SK-N-SH (cell line): ENCODE measurements at regions not wholly inside any gene's neighbourhood (a gene's known extent, or its start where the extent isn't known, plus 50 kb on each side); places are given as distances from the start of the nearest gene placed in this dataset.

Experiments
- CTCF ChIA-PET: fragments of 300-600, 350-600 bp; formaldehyde crosslinking; extraction: SDS; loops from one replicate; lab custom pipeline; 2021; lab: Yijun Ruan, JAX
- POLR2A ChIA-PET: fragments of 350-600 bp; sonication (Branson Sonifier 250); formaldehyde crosslinking; extraction: SDS; loops from one replicate; lab custom pipeline; 2020; ENCODE audit warnings: antibody characterized with exemption, inconsistent platforms; lab: Yijun Ruan, JAX
- DNase-seq: peaks from one replicate; pipeline ENCODE4 v3.0.0; 2012
- H2AFZ ChIP-seq: fragments of 200-600 bp; sonication (generic); 2 replicates; pipeline ENCODE4 v1.8.1; 2016; ENCODE audit warnings: antibody characterized with exemption, mild to moderate bottlenecking, low read depth
- H3F3A ChIP-seq: fragments of 200-600 bp; sonication (generic); replicated peaks from 2 replicates; pipeline ENCODE3; 2016; ENCODE audit warnings: antibody characterized with exemption, mild to moderate bottlenecking; ENCODE audit not compliant: insufficient read depth
- H3K27ac ChIP-seq, 2 experiments: fragments of 200-500 bp in 1 of 2; fragments of 200-600 bp in 1 of 2; sonication (Bioruptor generic) in 1 of 2; sonication (generic), shearing (Covaris generic) in 1 of 2; 2 replicates each; pipeline versions ENCODE4 v1.5.1 to v1.6.1; 2014 to 2016; ENCODE audit warnings: low read depth in 2 of 2, inconsistent platforms in 1 of 2, low read length in 1 of 2, mild to moderate bottlenecking in 1 of 2, mixed read lengths in 1 of 2
- H3K27me3 ChIP-seq: fragments of 200-600 bp; sonication (generic), shearing (Covaris generic); 2 replicates; pipeline ENCODE4 v1.6.1; 2016; ENCODE audit warnings: mixed run types; ENCODE audit not compliant: insufficient read depth
- H3K36me3 ChIP-seq, 2 experiments: fragments of 200-500 bp in 1 of 2; fragments of 200-600 bp in 1 of 2; sonication (Bioruptor generic) in 1 of 2; sonication (generic) in 1 of 2; replicated peaks in 1 of 2; 2 replicates each; pipeline versions ENCODE3 to v1.5.1; 2014 to 2016; ENCODE audit warnings: low read length in 1 of 2, mild to moderate bottlenecking in 1 of 2; ENCODE audit not compliant: insufficient read depth in 2 of 2, control insufficient read depth in 1 of 2
- H3K4me1 ChIP-seq, 2 experiments: fragments of 200-500 bp in 1 of 2; fragments of 200-600 bp in 1 of 2; sonication (Bioruptor generic) in 1 of 2; sonication (generic), shearing (Covaris generic) in 1 of 2; 2 replicates each; pipeline versions ENCODE4 v1.5.1 to v1.6.1; 2014 to 2016; ENCODE audit warnings: low read depth in 1 of 2, low read length in 1 of 2, mixed run types in 1 of 2; ENCODE audit not compliant: insufficient read depth in 2 of 2, control insufficient read depth in 1 of 2
- H3K4me2 ChIP-seq: fragments of 200-600 bp; sonication (generic), shearing (Covaris generic); 2 replicates; pipeline ENCODE4 v1.6.1; 2017; ENCODE audit warnings: mixed run types
- H3K4me3 ChIP-seq, 2 experiments: fragments of 200-500 bp in 1 of 2; fragments of 200-600 bp in 1 of 2; sonication (Bioruptor generic) in 1 of 2; sonication (generic), shearing (Covaris generic) in 1 of 2; 2 replicates each; pipeline versions ENCODE4 v1.5.1 to v1.8.1; 2014 to 2016; ENCODE audit warnings: low read depth in 2 of 2, inconsistent platforms in 1 of 2, low read length in 1 of 2, mild to moderate bottlenecking in 1 of 2, mixed read lengths in 1 of 2, moderate library complexity in 1 of 2
- H3K79me2 ChIP-seq: fragments of 200-600 bp; sonication (generic); 2 replicates; pipeline ENCODE4 v1.8.1; 2017; ENCODE audit warnings: mild to moderate bottlenecking; ENCODE audit not compliant: insufficient read depth
- H3K9ac ChIP-seq: fragments of 200-600 bp; sonication (generic); 2 replicates; pipeline ENCODE4 v1.6.1; 2017; ENCODE audit warnings: mixed run types
- H3K9me2 ChIP-seq: fragments of 200-600 bp; sonication (generic); 2 replicates; pipeline ENCODE4 v1.6.1; 2017; ENCODE audit warnings: mixed run types
- H3K9me3 ChIP-seq: fragments of 200-600 bp; sonication (generic); 2 replicates; pipeline ENCODE4 v1.6.1; 2017; ENCODE audit warnings: mixed run types, mild to moderate bottlenecking, moderate library complexity
- H4K20me1 ChIP-seq: fragments of 200-600 bp; sonication (generic); 2 replicates; pipeline ENCODE4 v1.6.1; 2017; ENCODE audit warnings: mild to moderate bottlenecking, mixed run types; ENCODE audit not compliant: insufficient read depth
- CHD2 ChIP-seq: fragments of 150-350 bp; IDR thresholded peaks from 2 replicates; pipeline ENCODE4 v1.6.1; 2018; ENCODE audit warnings: low read length; ENCODE audit not compliant: partially characterized antibody
- EP300 ChIP-seq, 2 experiments: IDR thresholded peaks; 2 replicates each; pipeline versions ENCODE4 v1.4.0 to v1.6.1; 2012; ENCODE audit warnings: borderline replicate concordance in 1 of 2, low read depth in 1 of 2, low read length in 1 of 2
- FOSL2 ChIP-seq: IDR thresholded peaks from 2 replicates; pipeline ENCODE4 v1.4.0; 2012; ENCODE audit warnings: low read depth, mild to moderate bottlenecking, moderate library complexity, borderline replicate concordance
- MEF2A ChIP-seq: IDR thresholded peaks from 2 replicates; pipeline ENCODE4 v1.4.0; 2012; ENCODE audit warnings: low read depth, borderline replicate concordance
- POLR2AphosphoS5 ChIP-seq: IDR thresholded peaks from 2 replicates; pipeline ENCODE4 v1.6.1; 2012; ENCODE audit warnings: low read depth, low read length
- RAD21 ChIP-seq: IDR thresholded peaks from 2 replicates; pipeline ENCODE4 v1.6.1; 2012; ENCODE audit warnings: mild to moderate bottlenecking, low read length
- RCOR1 ChIP-seq: fragments of 150-350 bp; IDR thresholded peaks from 2 replicates; pipeline ENCODE4 v1.6.1; 2017; ENCODE audit warnings: antibody characterized with exemption, low read length
- RFX5 ChIP-seq: IDR thresholded peaks from 2 replicates; pipeline ENCODE4 v1.6.1; 2012; ENCODE audit warnings: mild to moderate bottlenecking, improper control_type of control experiment, low read length
- RXRA ChIP-seq: IDR thresholded peaks from 2 replicates; pipeline ENCODE4 v1.4.0; 2012; ENCODE audit warnings: low read depth, mild to moderate bottlenecking, borderline replicate concordance
- SIN3A ChIP-seq: IDR thresholded peaks from 2 replicates; pipeline ENCODE4 v1.6.1; 2012; ENCODE audit warnings: low read depth, mild to moderate bottlenecking, low read length, moderate library complexity, borderline replicate concordance
- SMC3 ChIP-seq: IDR thresholded peaks from 2 replicates; pipeline ENCODE4 v1.6.1; 2012; ENCODE audit warnings: low read depth, low read length, improper control_type of control experiment
- WGBS: methylation state at CpG from one replicate; pipeline ENCODE4 v1.1.6; 2017; ENCODE audit warnings: low lambda C conversion rate; 5-methylcytosine and 5-hydroxymethylcytosine counted together
- TF ChIP-seq, protein P1 (sequence below): fragments of 150-350 bp; IDR thresholded peaks from 2 replicates; pipeline ENCODE4 v1.6.1; 2016; ENCODE audit warnings: mild to moderate bottlenecking, low read depth, low read length
- TF ChIP-seq, protein P2 (sequence below): fragments of 200-600 bp; sonication (generic); IDR thresholded peaks from 2 replicates; pipeline ENCODE4 v1.6.1; 2017; ENCODE audit warnings: antibody characterized with exemption, mild to moderate bottlenecking, moderate library complexity
- TF ChIP-seq, protein P3 (sequence below): IDR thresholded peaks from 2 replicates; pipeline ENCODE4; 2012
- TF ChIP-seq, protein P4 (sequence below): fragments of 150-350 bp; IDR thresholded peaks from 2 replicates; pipeline ENCODE4 v1.6.1; 2017; ENCODE audit warnings: antibody characterized with exemption, low read length, low read depth, borderline replicate concordance
- TF ChIP-seq, protein P5 (sequence below): IDR thresholded peaks from 2 replicates; pipeline ENCODE4 v1.6.1; 2012; ENCODE audit warnings: mild to moderate bottlenecking, low read depth, low read length, moderate library complexity

DNA sequence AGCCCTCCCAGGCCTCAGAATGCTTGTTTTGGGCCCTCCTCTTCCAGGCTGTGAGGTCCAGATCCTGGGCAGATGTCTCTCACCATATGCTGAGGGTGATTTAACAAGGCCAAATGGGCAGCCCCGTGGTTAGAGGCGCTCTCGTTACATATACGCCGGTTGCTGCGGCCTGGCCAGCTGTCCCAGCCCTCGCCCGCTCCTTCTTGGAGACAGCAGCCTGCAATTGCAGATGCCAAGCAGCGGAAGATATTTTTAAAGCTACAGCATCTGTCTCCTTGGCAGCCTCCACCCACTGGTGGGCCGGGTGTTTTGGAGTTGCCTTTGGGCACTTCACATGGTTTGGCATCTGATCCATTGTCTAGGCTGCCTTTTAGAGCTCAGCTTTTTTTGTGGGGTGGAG is 178.8 kb upstream of the NFIA start:
- POLR2A ChIA-PET = interaction anchor here (0.9 to 1.4 kb wide), 5 partner anchors 11 to 146 kb away, joined by 3 to 8 read pairs (median 3); no protein-coding TSS in a partner anchor
- Histone ChIP-seq H3K27me3 (no peaks in the 10 kb centered on the region), H2AFZ (no peak overlapping the region), H4K20me1 (no peaks in the 10 kb centered on the region), H3K36me3 (no peaks in the 10 kb centered on the region), H3K4me3 (no peak overlapping the region), H3K9me3 (no peaks in the 10 kb centered on the region), H3K9me2 (no peaks in the 10 kb centered on the region), H3K4me1 (peaks cover 16 to 27% of the 10 kb centered on the region in 2 experiments; a peak in 3 of 4 replicates), H3K79me2 (no peaks in the 10 kb centered on the region), H3K9ac (no peak overlapping the region), H3K27ac (peak overlapping the region in 1 of 2 experiments; percentile 93; a peak in 2 of 4 replicates), H3F3A (peaks cover 3% of the 10 kb centered on the region), H3K4me2 (no peak overlapping the region)
- 0 out of 2 replicates have a peak, but pooled peaks have one; percentile 22 for TF ChIP-seq RCOR1
- TF ChIP-seq MEF2A = no peak
- TF ChIP-seq EP300 (IDR thresholded peaks at IDR 0.05; ENCODE audit: borderline replicate concordance in 1 of 2, low read depth in 1 of 2, low read length in 1 of 2) = peak in 1 of 2 experiments; percentile 27; a peak in 1 of 4 replicates
- TF ChIP-seq RAD21 = 0 out of 2 replicates have a peak, but pooled peaks have one; percentile 32
- WGBS = 76% methylated on average over 10 of the region's 10 CpGs
- DNase-seq = peak; percentile 46
- CTCF ChIA-PET = interaction anchor here (0.7 to 1.3 kb wide), 3 partner anchors 9 to 932 kb away, joined by 3 to 6 read pairs (median 3); no protein-coding TSS in a partner anchor

DNA sequence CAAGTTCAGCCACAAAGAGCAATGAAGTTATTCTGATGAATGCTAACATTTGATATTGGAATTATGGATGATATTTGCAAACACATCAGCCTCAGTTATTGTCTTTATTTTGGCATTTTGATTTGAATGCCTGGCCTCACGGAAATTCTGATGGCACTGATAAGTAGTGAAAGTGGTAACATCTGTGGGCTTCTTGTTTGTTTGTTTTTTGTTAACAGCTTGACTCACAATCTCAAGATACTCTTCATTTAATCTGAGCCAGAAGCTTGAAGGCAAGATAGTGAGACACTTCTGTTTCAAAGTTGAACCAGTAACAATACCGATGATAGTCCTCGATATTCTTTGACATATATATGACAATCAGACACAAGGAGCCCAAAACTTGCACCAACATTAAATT is 182.9 kb upstream of the NFIA start:
- Histone ChIP-seq H3F3A (peaks cover 3% of the 10 kb centered on the region), H3K4me3 (no peak overlapping the region), H3K36me3 (no peaks in the 10 kb centered on the region), H3K79me2 (no peaks in the 10 kb centered on the region), H3K9me2 (no peaks in the 10 kb centered on the region), H2AFZ (no peak overlapping the region), H3K9ac (no peak overlapping the region), H3K9me3 (no peaks in the 10 kb centered on the region), H3K27ac (peak overlapping the region in 1 of 2 experiments; percentile 64; a peak in 2 of 4 replicates), H3K27me3 (no peaks in the 10 kb centered on the region), H3K4me2 (no peak overlapping the region), H4K20me1 (no peaks in the 10 kb centered on the region), H3K4me1 (peaks cover 11 to 47% of the 10 kb centered on the region in 2 experiments; a peak in 3 of 4 replicates)
- TF ChIP-seq POLR2AphosphoS5 (no peak), RXRA (no peak), RFX5 (no peak), SMC3 (no peak), CHD2 (no peak), SIN3A (no peak), FOSL2 (no peak), RAD21 (no peak)
- TF ChIP-seq, protein P1, sequence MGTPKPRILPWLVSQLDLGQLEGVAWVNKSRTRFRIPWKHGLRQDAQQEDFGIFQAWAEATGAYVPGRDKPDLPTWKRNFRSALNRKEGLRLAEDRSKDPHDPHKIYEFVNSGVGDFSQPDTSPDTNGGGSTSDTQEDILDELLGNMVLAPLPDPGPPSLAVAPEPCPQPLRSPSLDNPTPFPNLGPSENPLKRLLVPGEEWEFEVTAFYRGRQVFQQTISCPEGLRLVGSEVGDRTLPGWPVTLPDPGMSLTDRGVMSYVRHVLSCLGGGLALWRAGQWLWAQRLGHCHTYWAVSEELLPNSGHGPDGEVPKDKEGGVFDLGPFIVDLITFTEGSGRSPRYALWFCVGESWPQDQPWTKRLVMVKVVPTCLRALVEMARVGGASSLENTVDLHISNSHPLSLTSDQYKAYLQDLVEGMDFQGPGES = no peak
- TF ChIP-seq, protein P2, sequence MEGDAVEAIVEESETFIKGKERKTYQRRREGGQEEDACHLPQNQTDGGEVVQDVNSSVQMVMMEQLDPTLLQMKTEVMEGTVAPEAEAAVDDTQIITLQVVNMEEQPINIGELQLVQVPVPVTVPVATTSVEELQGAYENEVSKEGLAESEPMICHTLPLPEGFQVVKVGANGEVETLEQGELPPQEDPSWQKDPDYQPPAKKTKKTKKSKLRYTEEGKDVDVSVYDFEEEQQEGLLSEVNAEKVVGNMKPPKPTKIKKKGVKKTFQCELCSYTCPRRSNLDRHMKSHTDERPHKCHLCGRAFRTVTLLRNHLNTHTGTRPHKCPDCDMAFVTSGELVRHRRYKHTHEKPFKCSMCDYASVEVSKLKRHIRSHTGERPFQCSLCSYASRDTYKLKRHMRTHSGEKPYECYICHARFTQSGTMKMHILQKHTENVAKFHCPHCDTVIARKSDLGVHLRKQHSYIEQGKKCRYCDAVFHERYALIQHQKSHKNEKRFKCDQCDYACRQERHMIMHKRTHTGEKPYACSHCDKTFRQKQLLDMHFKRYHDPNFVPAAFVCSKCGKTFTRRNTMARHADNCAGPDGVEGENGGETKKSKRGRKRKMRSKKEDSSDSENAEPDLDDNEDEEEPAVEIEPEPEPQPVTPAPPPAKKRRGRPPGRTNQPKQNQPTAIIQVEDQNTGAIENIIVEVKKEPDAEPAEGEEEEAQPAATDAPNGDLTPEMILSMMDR = no peak
- TF ChIP-seq, protein P3, sequence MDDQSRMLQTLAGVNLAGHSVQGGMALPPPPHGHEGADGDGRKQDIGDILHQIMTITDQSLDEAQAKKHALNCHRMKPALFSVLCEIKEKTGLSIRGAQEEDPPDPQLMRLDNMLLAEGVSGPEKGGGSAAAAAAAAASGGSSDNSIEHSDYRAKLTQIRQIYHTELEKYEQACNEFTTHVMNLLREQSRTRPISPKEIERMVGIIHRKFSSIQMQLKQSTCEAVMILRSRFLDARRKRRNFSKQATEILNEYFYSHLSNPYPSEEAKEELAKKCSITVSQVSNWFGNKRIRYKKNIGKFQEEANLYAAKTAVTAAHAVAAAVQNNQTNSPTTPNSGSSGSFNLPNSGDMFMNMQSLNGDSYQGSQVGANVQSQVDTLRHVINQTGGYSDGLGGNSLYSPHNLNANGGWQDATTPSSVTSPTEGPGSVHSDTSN = no peak
- TF ChIP-seq, protein P4, sequence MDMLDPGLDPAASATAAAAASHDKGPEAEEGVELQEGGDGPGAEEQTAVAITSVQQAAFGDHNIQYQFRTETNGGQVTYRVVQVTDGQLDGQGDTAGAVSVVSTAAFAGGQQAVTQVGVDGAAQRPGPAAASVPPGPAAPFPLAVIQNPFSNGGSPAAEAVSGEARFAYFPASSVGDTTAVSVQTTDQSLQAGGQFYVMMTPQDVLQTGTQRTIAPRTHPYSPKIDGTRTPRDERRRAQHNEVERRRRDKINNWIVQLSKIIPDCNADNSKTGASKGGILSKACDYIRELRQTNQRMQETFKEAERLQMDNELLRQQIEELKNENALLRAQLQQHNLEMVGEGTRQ = no peak
- TF ChIP-seq, protein P5, sequence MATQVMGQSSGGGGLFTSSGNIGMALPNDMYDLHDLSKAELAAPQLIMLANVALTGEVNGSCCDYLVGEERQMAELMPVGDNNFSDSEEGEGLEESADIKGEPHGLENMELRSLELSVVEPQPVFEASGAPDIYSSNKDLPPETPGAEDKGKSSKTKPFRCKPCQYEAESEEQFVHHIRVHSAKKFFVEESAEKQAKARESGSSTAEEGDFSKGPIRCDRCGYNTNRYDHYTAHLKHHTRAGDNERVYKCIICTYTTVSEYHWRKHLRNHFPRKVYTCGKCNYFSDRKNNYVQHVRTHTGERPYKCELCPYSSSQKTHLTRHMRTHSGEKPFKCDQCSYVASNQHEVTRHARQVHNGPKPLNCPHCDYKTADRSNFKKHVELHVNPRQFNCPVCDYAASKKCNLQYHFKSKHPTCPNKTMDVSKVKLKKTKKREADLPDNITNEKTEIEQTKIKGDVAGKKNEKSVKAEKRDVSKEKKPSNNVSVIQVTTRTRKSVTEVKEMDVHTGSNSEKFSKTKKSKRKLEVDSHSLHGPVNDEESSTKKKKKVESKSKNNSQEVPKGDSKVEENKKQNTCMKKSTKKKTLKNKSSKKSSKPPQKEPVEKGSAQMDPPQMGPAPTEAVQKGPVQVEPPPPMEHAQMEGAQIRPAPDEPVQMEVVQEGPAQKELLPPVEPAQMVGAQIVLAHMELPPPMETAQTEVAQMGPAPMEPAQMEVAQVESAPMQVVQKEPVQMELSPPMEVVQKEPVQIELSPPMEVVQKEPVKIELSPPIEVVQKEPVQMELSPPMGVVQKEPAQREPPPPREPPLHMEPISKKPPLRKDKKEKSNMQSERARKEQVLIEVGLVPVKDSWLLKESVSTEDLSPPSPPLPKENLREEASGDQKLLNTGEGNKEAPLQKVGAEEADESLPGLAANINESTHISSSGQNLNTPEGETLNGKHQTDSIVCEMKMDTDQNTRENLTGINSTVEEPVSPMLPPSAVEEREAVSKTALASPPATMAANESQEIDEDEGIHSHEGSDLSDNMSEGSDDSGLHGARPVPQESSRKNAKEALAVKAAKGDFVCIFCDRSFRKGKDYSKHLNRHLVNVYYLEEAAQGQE = no peak
- no peak for DNase-seq
- 80% methylated on average over 3 of the region's 3 CpGs for WGBS
- ChIA-PET POLR2A (no interaction called here), CTCF (interaction anchor here (1.0 to 1.5 kb wide), 2 partner anchors 9 to 13 kb away, joined by 3 read pairs; no protein-coding TSS in a partner anchor)
